Breast epithelium (tissue), 3 donors: ENCODE measurements at regions not wholly inside any gene's neighbourhood (a gene's known extent, or its start where the extent isn't known, plus 50 kb on each side); places are given as distances from the start of the nearest gene placed in this dataset.

Source experiments
- CTCF ChIP-seq, 3 donors: fragments of 450-650 bp; IDR thresholded peaks; one replicate each; pipeline ENCODE4 v1.5.1; 2016 to 2017; ENCODE audit warnings: antibody characterized with exemption in 3 of 3, mild to moderate bottlenecking in 3 of 3, moderate library complexity in 3 of 3
- POLR2A ChIP-seq: fragments of 450-650 bp; IDR thresholded peaks from one replicate; pipeline ENCODE4 v1.6.1; 2016; ENCODE audit warnings: antibody characterized with exemption, mild to moderate bottlenecking, moderate library complexity
- POLR2AphosphoS5 ChIP-seq, 3 donors: sonication (generic); formaldehyde crosslinking; IDR thresholded peaks; one replicate each; pipeline ENCODE4 v1.6.1; 2017; ENCODE audit warnings: antibody characterized with exemption in 3 of 3

- TF ChIP-seq CTCF (IDR thresholded peaks at IDR 0.05) = no peak
- no peak for TF ChIP-seq POLR2A
- no peak for TF ChIP-seq POLR2AphosphoS5 (IDR thresholded peaks at IDR 0.05)
Observed at GRCh38 chr7:109622320-109622719, 1052.6 kb downstream of the DNAJB9 start.
